ENCODE measurements at regions not wholly inside any gene's neighbourhood (a gene's known extent, or its start where the extent isn't known, plus 50 kb on each side); places are given as distances from the start of the nearest gene placed in this dataset.

GRCh38 chrX:77299549-77299948 lies 147.6 kb upstream of the FGF16 start:
- H3K27me3 Mint-ChIP-seq (ENCODE audit: low read depth): no peaks in the 10 kb centered on the region; the same call in 1 of the 2 replicates
- H3K9me3 Mint-ChIP-seq: peaks cover 81 to 86% of the 10 kb centered on the region in 2 experiments
- Histone ChIP-seq H3K56ac (ENCODE audit: insufficient read length, low read depth, low read length) (no peak overlapping the region), H3T11ph (ENCODE audit: low read length) (no peak overlapping the region), H3K79me1 (ENCODE audit: insufficient read depth, low read depth, low read length, poor library complexity, severe bottlenecking) (no peaks in the 10 kb centered on the region), H3K79me2 (ENCODE audit: insufficient read depth, low read length) (no peaks in the 10 kb centered on the region), H2BK20ac (ENCODE audit: low read depth, low read length, poor library complexity, severe bottlenecking) (no peak overlapping the region), H4K91ac (ENCODE audit: insufficient read length, low read depth, low read length) (no peak overlapping the region), H2AK5ac (ENCODE audit: insufficient read length, low read length) (no peak overlapping the region), H3K23ac (ENCODE audit: insufficient read length, low read depth, low read length) (no peak overlapping the region), H3K9me3 (ENCODE audit: control insufficient read depth, low read depth, low read length) (peaks cover 42% of the 10 kb centered on the region), H4K5ac (ENCODE audit: insufficient read length, low read depth, low read length) (no peak overlapping the region), H3K23me2 (ENCODE audit: insufficient read length, low read depth, low read length, poor library complexity, severe bottlenecking) (no peaks in the 10 kb centered on the region), H3K4me2 (ENCODE audit: insufficient read depth, insufficient read length, low read length) (no peak overlapping the region), H3K27me3 (ENCODE audit: insufficient read depth, low read length) (no peaks in the 10 kb centered on the region), H4K8ac (replicated peaks; ENCODE audit: insufficient read length, low read depth, low read length) (no peak overlapping the region), H3K14ac (ENCODE audit: insufficient read depth, low read length) (no peak overlapping the region), H2AFZ (ENCODE audit: low read length) (no peak overlapping the region), H4K20me1 (ENCODE audit: control insufficient read depth, insufficient read depth, insufficient read length) (no peaks in the 10 kb centered on the region), H3K4ac (ENCODE audit: low read depth, low read length) (no peak overlapping the region), H3K18ac (ENCODE audit: insufficient read length, low read depth, low read length) (no peak overlapping the region), H2BK12ac (ENCODE audit: insufficient read length, low read depth, low read length) (no peak overlapping the region), H2BK120ac (ENCODE audit: low read depth, low read length, poor library complexity, severe bottlenecking) (no peak overlapping the region), H3K4me1 (ENCODE audit: insufficient read depth, low read length) (no peaks in the 10 kb centered on the region), H2BK15ac (ENCODE audit: low read depth, low read length) (no peak overlapping the region), H3K27ac (ENCODE audit: insufficient read length, low read depth, low read length) (no peak overlapping the region), H3K9ac (ENCODE audit: extremely low read depth, insufficient read length, low read length) (no peak overlapping the region), H2BK5ac (ENCODE audit: insufficient read length, low read length) (no peak overlapping the region)
- WGBS (ENCODE audit: extremely low coverage, insufficient read length, low lambda C conversion rate): no CpG with 5 or more reads among the region's 6 CpGs
- no peak overlapping the region for H3K4me3 Mint-ChIP-seq
- no peaks in the 10 kb centered on the region; a peak in 1 of 4 replicates for H3K4me1 Mint-ChIP-seq
- DNase-seq: no peak
- TF ChIP-seq, protein P1, sequence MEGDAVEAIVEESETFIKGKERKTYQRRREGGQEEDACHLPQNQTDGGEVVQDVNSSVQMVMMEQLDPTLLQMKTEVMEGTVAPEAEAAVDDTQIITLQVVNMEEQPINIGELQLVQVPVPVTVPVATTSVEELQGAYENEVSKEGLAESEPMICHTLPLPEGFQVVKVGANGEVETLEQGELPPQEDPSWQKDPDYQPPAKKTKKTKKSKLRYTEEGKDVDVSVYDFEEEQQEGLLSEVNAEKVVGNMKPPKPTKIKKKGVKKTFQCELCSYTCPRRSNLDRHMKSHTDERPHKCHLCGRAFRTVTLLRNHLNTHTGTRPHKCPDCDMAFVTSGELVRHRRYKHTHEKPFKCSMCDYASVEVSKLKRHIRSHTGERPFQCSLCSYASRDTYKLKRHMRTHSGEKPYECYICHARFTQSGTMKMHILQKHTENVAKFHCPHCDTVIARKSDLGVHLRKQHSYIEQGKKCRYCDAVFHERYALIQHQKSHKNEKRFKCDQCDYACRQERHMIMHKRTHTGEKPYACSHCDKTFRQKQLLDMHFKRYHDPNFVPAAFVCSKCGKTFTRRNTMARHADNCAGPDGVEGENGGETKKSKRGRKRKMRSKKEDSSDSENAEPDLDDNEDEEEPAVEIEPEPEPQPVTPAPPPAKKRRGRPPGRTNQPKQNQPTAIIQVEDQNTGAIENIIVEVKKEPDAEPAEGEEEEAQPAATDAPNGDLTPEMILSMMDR (conservative IDR thresholded peaks at IDR 0.05): no peak
- H3K36me3 Mint-ChIP-seq (ENCODE audit: insufficient read depth in 1 of 3, low read depth in 3 of 3): peaks cover 0 to 4% (median 2%) of the 10 kb centered on the region in 3 experiments; a peak in 4 of 7 replicates
- H3K27ac Mint-ChIP-seq: no peak overlapping the region

Measured in H9 (cell line).